T1000 (cell line): ENCODE measurements at regions not wholly inside any gene's neighbourhood (a gene's known extent, or its start where the extent isn't known, plus 50 kb on each side); places are given as distances from the start of the nearest gene placed in this dataset.

ENCODE experiments used
- DNase-seq: peaks from one replicate; lab custom pipeline; 2025; ENCODE audit warnings: mixed read lengths; lab: John Stamatoyannopoulos, UW

DNA sequence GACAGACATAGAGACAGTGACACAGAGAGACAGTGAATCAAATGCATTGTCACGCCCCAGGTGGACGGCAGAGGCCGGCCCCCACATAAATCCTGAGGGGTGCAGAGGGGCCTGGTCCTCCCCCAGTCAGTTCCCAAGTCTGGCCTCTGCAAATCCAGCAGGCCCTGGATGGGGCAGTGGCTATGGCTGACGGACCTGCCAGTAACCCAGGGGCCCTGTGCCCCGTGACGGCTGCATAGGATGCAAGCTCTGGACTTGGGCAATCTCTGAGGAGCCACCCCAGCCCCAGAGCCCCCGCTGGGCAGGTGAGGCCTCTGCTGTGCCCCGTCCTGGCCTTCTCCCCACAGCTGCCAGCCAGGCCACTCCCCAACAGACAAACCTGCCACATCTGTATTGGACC is 204.5 kb downstream of the BRD1 start:
- no peak for DNase-seq

DNA sequence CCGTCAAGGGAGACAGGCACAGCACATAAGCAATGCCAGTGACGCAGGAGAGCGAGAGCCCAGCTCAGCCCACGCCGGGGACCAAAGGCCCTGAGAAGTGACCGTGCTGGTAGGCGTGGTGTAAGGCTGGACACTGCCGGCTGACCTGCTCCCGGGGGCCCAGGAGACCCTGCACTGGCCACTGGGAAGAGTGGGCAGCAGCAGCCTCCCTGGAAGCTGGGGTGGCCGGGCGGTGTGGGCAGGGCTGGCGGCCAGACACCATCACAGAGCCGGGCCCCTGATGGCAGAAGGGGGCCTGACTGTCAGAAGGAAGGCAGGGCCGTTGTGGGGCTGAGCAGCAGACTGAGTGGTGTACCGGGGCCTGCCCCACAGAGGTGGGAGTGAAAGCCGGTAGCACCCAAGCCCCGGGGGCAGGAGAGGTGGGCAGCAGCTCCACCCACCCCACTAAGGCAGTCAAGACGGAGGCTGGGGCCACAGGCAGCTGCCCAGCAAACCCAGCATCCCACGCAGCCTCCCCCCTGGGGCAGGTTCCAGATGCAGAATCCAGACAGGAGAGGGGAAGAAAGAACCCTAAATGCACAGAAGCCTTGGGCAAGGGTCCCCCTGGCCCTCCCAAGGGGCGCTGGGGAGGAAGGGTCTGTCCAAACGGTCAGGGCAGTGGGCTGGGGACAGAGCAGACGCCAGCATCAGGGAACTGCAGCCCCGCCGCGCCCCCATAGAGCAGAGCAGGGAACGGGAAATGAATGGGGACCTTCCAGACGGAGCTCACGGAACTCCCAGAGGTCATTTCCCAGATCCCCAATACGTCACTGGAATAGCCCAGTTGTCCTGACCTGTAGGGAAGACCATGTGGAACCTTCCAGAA is 205.2 kb downstream of the BRD1 start:
- no peak for DNase-seq

DNA sequence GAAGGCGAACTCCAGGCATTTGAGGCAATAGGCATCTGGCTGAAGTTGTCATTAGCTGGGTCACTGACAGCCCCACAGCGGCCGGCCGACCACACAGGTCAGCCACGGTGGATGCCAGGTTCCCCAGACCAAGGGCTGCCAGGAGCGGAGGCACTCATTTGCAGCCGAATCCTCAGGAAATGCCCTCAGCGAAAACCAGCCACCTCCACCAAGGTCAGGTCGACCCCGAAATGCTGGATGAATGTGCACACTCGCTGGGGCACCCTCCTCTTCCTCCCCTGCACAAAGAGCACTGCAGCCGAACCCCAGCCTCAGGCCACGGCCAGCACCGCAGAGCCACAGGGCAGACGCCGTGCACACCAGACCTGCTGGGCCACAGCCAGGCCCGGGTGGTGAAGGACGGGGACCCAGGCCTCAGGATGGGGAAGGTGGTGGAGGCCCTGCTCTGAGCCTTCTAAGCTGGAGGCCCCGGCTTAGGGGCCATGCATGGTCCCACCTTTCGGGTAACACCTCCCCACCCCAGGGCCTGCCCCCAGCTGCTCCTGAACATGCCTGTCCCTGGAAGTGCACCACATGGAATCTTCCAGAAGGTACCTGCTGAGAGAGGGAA is 206.0 kb downstream of the BRD1 start:
- DNase-seq = no peak

DNA sequence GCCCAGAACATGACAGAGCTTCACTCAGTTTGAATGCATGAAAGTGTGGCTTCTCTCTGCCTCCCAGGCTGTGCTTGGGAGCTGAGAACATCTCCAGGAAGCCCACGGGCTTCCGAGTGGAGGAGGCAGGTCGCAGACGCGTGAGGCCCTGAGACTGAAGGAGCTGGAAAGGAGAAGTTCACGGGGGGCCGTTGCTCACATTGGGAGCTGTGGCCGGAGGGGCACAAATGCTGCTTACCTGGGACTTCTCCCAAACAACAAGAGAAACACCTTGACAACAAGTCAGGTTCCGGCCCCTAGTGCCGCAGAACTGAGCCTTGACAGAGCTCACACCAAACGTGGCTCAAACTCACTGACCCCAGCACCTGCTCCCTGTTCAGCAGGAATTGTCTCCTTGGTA is 207.0 kb downstream of the BRD1 start:
- no peak for DNase-seq

DNA sequence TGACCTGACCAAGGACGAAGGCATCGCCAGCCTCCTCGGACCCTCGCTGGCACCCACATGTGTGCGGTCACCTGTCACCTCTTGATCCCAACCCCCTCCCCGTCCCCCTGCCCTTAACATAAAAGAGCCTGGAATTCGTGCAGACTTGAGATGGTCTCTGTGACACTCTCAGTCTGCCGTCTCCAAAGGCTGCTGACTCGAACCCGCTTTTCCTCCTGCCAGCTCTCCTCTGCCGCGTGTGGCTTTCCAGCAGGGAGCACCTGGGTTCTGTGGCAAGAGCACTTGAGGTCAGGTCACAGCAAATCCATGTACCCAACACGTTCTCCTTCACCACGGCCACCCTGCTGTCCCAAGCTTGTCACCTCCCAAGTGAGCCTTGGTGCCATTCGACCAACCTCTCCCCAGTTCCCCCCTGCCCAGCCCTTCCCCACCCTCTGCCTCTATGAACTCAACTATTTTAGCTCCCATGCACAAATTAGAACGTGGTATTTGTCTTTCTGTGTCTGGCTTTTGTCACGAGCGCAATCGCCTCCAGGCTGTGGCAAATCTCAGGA is 207.6 kb downstream of the BRD1 start:
- no peak for DNase-seq

DNA sequence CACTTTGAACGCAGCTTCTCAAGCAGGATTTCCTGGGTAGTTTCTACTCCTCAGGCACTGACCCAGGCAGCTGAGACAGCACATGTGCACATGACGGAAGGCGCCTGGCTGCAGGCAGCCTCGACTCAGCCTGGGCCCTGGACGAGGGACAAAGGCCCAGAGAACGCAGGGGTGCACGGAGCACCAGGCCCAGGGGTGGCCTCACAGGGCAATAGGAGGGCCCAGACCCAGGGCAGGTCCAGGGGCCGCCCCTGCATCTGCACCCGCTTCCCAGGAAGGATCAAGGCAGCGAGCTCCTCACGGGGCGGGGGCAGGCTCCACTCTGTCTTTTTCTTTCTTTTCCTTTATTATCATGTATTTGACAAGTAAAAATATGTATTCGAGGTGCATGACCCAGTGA is 208.4 kb downstream of the BRD1 start:
- DNase-seq = no peak

DNA sequence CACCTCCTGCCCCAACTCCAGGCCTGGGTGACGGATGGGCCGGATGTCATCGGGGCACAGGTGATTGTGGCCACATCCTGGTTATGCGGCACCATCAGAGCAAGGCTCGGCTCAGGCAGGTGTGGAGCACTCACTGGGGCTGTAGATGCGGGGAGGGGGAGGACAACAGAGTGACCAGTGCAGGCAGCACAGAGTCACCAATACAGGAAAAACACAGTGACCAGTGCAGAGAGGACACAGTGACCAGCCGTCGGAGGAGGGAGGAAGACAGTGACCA is 209.1 kb downstream of the BRD1 start:
- no peak for DNase-seq

DNA sequence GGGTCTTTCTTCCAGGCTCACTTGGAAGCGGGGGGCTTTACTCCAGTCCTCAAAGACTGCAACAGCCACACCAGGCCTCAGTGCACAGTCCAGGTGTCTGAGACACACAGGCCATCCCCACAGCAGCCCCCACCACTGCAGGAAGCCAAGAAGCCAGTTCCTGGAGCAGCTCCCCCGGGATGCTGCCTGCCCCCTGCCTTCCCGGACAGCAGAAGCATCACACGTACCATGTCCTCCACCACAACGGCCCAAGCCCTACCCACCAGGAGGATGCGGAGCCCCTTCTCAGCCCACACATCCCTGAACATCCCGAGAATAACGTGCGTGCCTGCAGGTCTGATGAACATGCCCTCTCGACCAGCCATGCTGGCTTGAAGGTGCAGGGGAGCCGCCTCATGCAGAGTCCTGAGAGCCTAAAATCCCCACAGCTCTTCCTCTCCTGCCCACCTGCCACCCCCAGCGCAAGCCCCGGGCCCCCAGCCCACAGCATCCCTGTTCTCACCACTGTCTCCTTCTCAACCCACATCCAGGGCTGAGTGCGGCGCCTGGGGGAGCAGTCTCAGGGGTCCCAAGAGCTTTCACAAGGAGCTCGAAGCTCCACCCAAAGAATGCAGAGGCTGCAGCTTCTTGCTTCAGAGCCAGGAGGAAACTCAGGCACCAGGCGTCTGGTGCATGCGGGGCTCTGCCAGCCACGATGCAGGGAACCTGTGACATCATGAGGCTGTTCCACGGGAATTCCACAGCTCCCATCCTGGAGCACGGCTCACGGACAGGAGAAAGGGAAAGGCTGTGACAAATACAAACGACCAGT is 209.6 kb downstream of the BRD1 start:
- DNase-seq = no peak

DNA sequence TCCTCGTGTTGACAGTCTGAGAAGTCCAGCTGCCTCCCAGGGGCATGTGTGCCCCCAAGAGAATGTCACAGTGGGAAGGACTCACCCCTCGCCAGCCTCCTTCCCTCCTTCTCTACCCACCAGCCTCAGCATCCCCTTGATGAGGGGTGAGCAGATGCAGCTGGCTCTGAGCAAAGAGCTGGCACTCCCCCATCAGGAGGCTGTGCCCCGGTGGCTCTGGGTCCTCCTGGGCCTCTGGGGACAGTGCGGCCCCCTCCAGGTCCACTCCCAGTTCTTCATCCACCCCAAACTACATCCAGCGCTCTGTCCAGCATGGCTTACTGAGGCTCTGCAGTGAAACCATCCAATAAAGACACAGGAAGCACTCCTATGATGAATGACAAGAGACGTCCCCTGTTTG is 210.4 kb downstream of the BRD1 start:
- DNase-seq = no peak

DNA sequence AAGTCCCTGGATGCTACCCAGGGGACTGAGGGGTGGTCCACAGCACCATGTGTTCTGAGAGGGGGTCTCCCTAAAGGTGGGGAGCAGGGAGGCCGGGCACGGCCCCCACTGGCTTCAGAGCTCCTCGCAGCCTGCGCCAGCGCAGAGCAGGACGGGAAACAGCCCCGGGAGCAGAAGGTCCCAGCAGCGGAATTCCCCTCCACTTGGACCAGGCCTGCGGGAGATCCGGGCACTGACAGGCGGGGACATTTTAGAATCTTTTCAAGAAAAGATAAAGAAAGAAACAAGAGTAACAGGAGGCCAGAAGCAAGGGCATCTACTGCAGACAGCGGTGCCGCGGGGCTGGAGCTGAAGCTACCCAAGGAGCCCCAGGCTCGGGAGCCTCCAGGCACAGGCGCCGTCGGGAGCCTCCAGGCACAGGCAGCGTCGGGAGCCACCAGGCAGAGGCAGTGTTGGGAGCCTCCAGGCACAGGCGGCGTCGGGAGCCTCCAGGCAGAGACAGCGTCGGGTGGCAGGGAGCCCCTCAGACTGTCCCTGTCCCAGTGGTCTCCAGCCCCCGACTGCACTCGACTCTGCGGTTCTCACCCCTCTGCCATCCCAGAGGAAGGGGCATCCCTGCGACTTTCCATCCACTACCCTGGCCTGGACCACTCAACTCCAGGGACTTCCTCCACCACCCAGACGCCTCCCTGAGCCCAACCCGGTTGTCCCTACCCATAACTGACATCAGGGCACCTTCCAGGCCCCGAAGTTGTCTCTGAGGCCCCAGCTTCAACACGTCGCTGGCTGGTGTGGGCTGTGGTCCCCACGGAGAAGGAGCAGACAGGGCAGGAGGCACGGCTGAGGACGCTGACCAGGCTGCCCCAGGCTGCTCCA is 211.1 kb downstream of the BRD1 start:
- DNase-seq = no peak

DNA sequence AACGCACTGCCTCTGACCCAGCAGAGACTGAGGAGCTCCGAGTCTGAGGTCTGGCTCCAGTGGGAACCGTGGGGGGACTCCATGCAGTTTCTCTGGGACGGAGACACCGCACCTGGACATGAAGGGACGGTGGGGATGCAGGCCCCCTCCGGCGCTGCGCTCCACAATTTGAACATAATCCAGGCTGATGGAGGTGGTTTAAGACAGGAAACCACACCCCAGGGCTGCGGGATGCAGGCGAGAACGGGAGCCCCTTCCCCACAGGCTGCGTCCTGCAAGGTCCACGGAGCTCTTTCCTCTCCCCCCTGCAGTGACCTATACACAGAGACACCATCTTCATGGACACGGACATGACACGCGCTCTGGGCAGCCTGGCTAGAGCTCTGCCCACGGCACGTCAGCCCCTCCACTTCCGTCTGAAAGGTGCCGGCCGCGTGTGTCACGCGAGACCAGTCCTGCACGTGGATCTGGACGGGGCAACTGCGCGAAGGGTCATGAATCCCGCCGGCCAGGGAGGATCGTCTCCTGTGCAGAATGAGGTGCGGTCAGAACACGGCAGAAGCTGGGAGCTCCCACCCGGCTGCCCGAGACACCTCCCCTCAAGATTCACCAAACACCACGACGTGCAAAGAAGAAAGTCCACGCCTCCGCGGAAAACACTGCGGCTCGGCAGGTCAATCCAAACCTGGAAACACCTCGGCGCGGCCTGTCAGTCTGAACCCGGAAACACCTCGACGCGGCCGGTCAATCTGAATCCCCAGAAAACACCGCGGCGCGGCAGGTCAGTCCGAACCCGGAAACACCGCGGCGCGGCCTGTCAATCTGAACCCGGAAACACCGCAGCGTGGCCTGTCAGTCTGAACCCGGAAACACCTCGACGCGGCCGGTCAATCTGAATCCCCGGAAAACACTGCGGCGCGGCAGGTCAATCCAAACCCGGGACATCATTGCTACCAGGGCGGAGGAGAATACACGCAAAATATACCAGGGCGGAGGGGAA is 212.4 kb downstream of the BRD1 start:
- DNase-seq = no peak

DNA sequence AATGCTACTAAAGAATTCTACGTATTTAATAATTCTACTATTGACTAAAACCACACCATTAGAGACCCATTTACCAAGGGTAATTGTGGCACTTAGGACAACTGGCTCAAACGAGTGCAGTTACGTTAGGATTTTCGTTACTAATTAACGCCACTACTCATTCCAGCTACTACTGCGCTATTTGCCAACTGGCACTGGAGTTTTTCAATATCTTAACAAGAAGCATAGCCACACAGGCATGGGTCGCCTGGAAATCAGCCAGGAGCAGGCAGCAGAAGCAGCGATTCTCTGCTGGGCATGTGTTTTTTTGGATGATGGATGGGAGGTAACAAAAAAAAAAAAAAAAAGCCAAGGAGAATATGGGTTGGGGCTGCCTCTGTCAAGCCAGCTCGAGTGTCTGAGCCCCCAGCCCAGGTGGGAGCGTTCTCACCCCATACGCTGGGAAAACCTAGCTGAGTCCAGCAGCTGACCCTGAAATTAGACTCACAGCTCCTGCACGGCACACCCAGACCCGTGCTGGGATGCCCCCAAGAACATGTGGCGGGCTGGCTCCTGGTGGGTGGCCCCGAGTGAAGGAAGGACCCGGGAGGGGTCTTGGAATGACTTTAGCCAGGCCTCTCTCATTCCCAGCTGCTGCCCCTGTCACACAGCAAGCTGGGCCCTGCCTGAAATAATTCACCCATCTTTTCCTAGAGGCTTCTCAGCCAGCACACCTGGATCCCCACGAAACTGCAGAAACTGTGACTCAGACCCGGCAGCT is 214.0 kb downstream of the BRD1 start:
- no peak for DNase-seq

DNA sequence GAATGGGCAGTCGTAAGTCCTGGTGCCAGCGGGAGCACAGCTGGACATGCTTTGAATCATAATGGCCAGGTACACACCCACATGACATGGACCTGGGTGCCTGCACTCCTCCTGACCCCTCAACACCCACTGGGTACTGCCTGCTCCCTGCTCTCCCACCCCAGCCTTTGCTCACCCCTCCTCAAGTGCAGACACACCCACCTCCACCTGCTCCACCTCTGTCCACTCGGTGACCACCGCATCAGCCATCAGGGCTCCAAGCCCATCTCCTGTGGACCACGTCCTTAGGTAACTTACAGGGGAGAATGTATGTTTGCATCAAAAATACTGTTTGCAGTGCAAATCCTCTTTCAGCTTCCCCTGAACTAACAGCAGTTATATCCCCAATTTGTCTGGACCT is 214.6 kb downstream of the BRD1 start:
- DNase-seq = no peak

DNA sequence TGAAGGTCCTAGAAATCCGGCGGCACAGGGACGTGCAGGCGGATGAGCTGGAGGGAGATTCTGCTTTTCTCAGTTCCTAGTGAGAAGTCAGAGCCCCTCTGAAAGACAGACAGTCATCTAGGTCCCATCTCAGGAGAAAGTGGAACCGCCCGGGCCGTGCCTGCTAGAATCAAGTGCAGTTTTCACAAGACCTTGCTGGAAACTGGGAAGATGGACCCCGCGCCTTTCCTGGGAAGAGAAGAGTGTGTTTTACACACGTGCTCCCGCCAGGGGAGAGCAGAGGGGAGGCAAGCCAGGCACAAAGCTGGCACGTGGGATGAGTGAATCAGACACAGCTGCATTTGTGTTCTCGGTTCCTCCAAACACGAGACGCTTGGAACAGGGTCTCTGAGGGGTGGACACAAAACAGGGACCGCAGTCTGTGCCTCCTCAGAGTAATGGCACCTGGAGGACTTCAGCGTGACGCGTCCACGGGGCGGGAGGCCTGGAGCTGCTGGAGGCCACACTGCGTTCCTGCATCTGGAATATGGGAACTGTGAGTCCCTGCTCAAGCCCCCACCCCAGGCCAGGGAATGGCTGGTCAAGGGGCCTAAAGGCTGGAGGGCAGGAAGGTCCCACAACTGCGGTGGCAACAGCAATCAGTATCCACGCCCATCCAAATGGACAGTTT is 218.3 kb downstream of the BRD1 start:
- DNase-seq = no peak

DNA sequence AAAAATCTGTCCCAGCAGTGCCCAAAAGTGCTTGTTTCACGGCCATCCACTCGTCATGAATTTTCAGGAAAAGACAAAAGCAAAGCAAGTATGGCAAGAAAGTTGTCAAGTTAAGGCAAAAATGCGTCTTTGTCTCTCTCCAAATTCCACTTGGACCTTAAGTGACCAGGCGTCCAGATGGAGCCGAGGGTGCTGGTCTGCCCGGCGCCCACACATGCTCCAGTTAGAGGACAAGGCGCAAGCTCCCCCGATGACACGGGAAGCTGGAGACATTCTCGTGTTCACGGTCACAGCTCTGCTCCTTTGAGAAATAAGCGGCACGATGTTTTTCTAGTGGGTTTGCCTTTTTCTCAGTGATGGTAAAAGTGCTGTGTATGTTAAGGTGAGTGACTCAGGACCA is 219.0 kb downstream of the BRD1 start:
- DNase-seq = no peak

DNA sequence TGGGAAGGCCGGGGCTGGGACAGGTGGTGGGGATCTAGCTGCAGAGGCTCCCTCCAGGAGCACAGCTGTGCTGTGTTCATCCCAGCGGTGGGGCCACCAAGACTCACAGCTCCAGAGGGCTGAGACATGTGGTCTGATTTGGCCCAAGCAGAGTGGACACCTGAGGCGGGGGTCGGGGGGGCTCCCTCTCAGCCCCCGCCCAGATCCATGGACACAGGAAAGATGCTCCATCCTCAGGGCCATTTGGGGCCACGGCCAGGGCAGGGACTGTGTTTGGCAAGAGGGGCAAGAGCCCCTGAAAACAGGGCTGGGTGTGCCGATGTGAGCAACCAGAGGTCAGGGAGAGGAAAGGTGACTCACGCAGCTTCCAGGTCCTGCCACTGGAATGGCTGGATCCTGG is 219.4 kb downstream of the BRD1 start:
- DNase-seq = no peak

DNA sequence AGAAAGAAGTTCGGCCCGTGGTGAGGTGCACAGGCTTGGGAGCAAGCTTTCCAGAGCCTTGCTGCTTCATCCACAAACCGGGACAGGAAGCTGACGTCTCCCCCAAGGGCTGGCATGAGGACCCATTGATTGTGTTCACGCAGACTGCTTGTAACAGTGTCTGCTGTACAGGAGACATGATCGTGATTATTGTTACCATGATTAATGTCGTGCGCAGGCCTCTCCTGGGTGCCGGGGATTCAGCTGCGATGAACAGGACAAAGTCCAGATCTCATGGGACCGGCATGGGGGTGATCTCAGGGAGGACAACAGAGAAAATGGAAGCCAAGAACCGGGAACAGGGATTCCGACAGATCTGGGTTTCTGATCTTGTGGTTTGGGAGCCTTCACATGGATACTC is 219.9 kb downstream of the BRD1 start:
- DNase-seq = no peak

DNA sequence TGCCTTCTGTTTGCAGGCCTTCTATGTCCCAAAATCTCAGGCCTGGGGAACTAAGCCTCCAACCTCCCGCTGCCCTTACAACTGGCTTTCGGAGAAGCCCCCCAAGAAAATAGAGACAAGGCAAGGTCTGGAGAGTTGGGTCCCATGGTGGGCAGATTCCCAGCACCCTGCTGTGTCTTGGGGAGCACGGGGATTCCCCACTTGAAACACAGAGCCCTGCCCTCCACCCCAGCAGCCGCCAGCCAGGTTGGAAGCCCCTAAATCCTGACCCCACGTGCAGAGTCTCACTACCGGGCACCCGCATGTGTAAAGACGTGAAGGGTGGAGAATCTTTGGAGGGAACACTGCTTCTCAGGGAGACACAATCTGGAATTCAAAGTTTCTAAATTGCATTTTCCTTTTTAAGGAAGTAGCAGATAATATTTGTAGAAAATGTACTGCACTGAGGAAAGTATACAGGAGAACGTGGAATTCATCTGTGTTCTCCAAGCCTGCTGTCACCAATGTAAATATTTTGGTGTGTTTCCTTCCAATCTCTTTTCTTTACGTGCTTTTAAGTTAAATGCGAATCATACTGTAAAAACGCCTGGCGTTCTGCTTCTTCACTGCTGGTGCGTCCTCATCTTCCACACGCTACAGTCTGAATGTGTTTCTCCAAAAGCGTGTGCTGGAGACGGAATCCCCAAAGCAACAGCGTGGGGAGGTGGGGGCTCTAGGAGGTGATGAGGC is 220.9 kb downstream of the BRD1 start:
- no peak for DNase-seq
